ENCODE measurements at regions not wholly inside any gene's neighbourhood (a gene's known extent, or its start where the extent isn't known, plus 50 kb on each side); places are given as distances from the start of the nearest gene placed in this dataset.

- H3K4me3 ChIP-seq (ENCODE audit: low read length), result no peak overlapping the region
- DNase-seq (no peak), ATAC-seq (no peak)
- no peaks in the 10 kb centered on the region for H3K4me1 ChIP-seq (ENCODE audit: control insufficient read depth, insufficient read depth, low read length)
- intact Hi-C loops (cut with micrococcal nuclease), result loop anchor here (10.0 kb wide), 1 partner anchor 425 kb away; no protein-coding TSS in a partner anchor
- H3K27me3 ChIP-seq (ENCODE audit: control insufficient read depth, insufficient read depth, low read length), result no peaks in the 10 kb centered on the region
- WGBS (ENCODE audit: insufficient coverage), result 87% methylated on average over 3 of the region's 4 CpGs
- no peaks in the 10 kb centered on the region for H3K9me3 ChIP-seq (ENCODE audit: control insufficient read depth, insufficient read depth, low read length)
- H3K4me3 Mint-ChIP-seq, result no peak overlapping the region
- no peaks in the 10 kb centered on the region for H3K27me3 Mint-ChIP-seq (ENCODE audit: low read depth in 2 of 2)
- H3K4me1 Mint-ChIP-seq, result no peaks in the 10 kb centered on the region
- no peaks in the 10 kb centered on the region for H3K36me3 ChIP-seq (ENCODE audit: control insufficient read depth, insufficient read depth, low read length)
- no peak for TF ChIP-seq CTCF (IDR thresholded peaks at IDR 0.05)
- no peaks in the 10 kb centered on the region for H3K9me3 Mint-ChIP-seq
- no peaks in the 10 kb centered on the region for H3K36me3 Mint-ChIP-seq
- H3K27ac Mint-ChIP-seq, result no peak overlapping the region
- no peak overlapping the region for H3K27ac ChIP-seq (ENCODE audit: low read length)
Observed at GRCh38 chr15:25509703-25510102, 70.9 kb upstream of the UBE3A start.

- H3K27me3 ChIP-seq (ENCODE audit: control insufficient read depth, insufficient read depth, low read length), result no peaks in the 10 kb centered on the region
- peak; percentile 41 for TF ChIP-seq CTCF (IDR thresholded peaks at IDR 0.05)
- peak in 1 of 2 donors; percentile 54 for DNase-seq
- WGBS (ENCODE audit: insufficient coverage), result 51% methylated on average over 2 of the region's 3 CpGs
- Mint-ChIP-seq H3K27me3 (ENCODE audit: low read depth in 2 of 2) (no peaks in the 10 kb centered on the region), H3K4me3 (no peak overlapping the region), H3K4me1 (no peaks in the 10 kb centered on the region), H3K27ac (no peak overlapping the region), H3K9me3 (no peaks in the 10 kb centered on the region), H3K36me3 (no peaks in the 10 kb centered on the region)
- no peaks in the 10 kb centered on the region for H3K4me1 ChIP-seq (ENCODE audit: control insufficient read depth, insufficient read depth, low read length)
- H3K9me3 ChIP-seq (ENCODE audit: control insufficient read depth, insufficient read depth, low read length), result no peaks in the 10 kb centered on the region
- H3K36me3 ChIP-seq (ENCODE audit: control insufficient read depth, insufficient read depth, low read length), result no peaks in the 10 kb centered on the region
- H3K27ac ChIP-seq (ENCODE audit: low read length), result no peak overlapping the region
- intact Hi-C loops (cut with micrococcal nuclease), result no loop called here
- no peak overlapping the region for H3K4me3 ChIP-seq (ENCODE audit: low read length)
- ATAC-seq, result no peak
Observed at GRCh38 chr15:25508369-25509002, 69.7 kb upstream of the UBE3A start.

- Histone ChIP-seq H3K4me1 (ENCODE audit: control insufficient read depth, insufficient read depth, low read length) (no peaks in the 10 kb centered on the region), H3K36me3 (ENCODE audit: control insufficient read depth, insufficient read depth, low read length) (no peaks in the 10 kb centered on the region), H3K4me3 (ENCODE audit: low read length) (no peak overlapping the region), H3K27me3 (ENCODE audit: control insufficient read depth, insufficient read depth, low read length) (no peaks in the 10 kb centered on the region), H3K27ac (ENCODE audit: low read length) (no peak overlapping the region), H3K9me3 (ENCODE audit: control insufficient read depth, insufficient read depth, low read length) (no peaks in the 10 kb centered on the region)
- TF ChIP-seq CTCF (IDR thresholded peaks at IDR 0.05), result no peak
- H3K4me1 Mint-ChIP-seq, result no peaks in the 10 kb centered on the region
- no peak for DNase-seq
- no peaks in the 10 kb centered on the region for H3K36me3 Mint-ChIP-seq
- ATAC-seq, result no peak
- 35% methylated on average over 6 of the region's 6 CpGs for WGBS (ENCODE audit: insufficient coverage)
- intact Hi-C loops (cut with micrococcal nuclease), result loop anchor here (5.0 kb wide), 1 partner anchor 1862 kb away; no protein-coding TSS in a partner anchor
- H3K4me3 Mint-ChIP-seq, result no peak overlapping the region
- H3K27ac Mint-ChIP-seq, result no peak overlapping the region
- no peaks in the 10 kb centered on the region for H3K27me3 Mint-ChIP-seq (ENCODE audit: low read depth in 2 of 2)
- H3K9me3 Mint-ChIP-seq, result no peaks in the 10 kb centered on the region
Observed at GRCh38 chr15:25504307-25504706, 65.5 kb upstream of the UBE3A start.
